Mammary epithelial cell (primary cell): ENCODE measurements at regions not wholly inside any gene's neighbourhood (a gene's known extent, or its start where the extent isn't known, plus 50 kb on each side); places are given as distances from the start of the nearest gene placed in this dataset.

ENCODE experiments used
- CTCF ChIP-seq, 2 donors: IDR thresholded peaks in 1 of 2; conservative IDR thresholded peaks in 1 of 2; 2 replicates each; pipeline ENCODE4 v1.5.1; 2011 to 2012; ENCODE audit warnings: inconsistent platforms in 2 of 2, low read length in 2 of 2, mild to moderate bottlenecking in 2 of 2, control low read depth in 1 of 2, low read depth in 1 of 2; ENCODE audit not compliant: insufficient read depth in 1 of 2; ENCODE audit errors: extremely low read depth in 1 of 2
- EZH2 ChIP-seq: IDR thresholded peaks from 2 replicates; pipeline ENCODE4 v1.6.1; 2012; ENCODE audit warnings: low read length, inconsistent platforms, borderline replicate concordance

GRCh38 chr3:195003006-195003892 lies 267.7 kb downstream of the XXYLT1 start:
- TF ChIP-seq CTCF (conservative IDR thresholded peaks at IDR 0.05 in 1 of 2, IDR thresholded peaks at IDR 0.05 in 1 of 2; ENCODE audit: extremely low read depth in 1 of 2, insufficient read depth in 1 of 2, low read depth in 1 of 2, low read length in 2 of 2) (no peak), EZH2 (no peak)
